Smooth muscle cell (in vitro differentiated cells): ENCODE measurements at regions not wholly inside any gene's neighbourhood (a gene's known extent, or its start where the extent isn't known, plus 50 kb on each side); places are given as distances from the start of the nearest gene placed in this dataset.
"Not testable (repeated sequence)": the region's sequence is repeated elsewhere in the genome, so short reads cannot be mapped to it uniquely, and the experiment has no call there.

ENCODE experiments used
- DNase-seq: peaks from one replicate; lab custom pipeline; 2025; ENCODE audit not compliant: unreplicated experiment; lab: John Stamatoyannopoulos, UW
- H2AFZ ChIP-seq: fragments of 200-600 bp; sonication (generic); 2 replicates; pipeline ENCODE4 v1.6.0; 2016; ENCODE audit warnings: antibody characterized with exemption, low read depth, mild to moderate bottlenecking
- H3F3A ChIP-seq: fragments of 200-600 bp; sonication (generic); 2 replicates; pipeline ENCODE4 v1.6.0; 2017; ENCODE audit warnings: antibody characterized with exemption, low read depth
- H3K27ac ChIP-seq: fragments of 200-600 bp; sonication (generic); 2 replicates; pipeline ENCODE4 v1.5.1; 2016; ENCODE audit warnings: low read depth, mild to moderate bottlenecking
- H3K27me3 ChIP-seq: fragments of 200-600 bp; sonication (generic); 2 replicates; pipeline ENCODE4 v1.6.1; 2016; ENCODE audit warnings: low read depth, mild to moderate bottlenecking
- H3K36me3 ChIP-seq: fragments of 200-600 bp; sonication (generic); 2 replicates; pipeline ENCODE4 v1.5.1; 2016; ENCODE audit warnings: low read depth
- H3K4me1 ChIP-seq: fragments of 200-600 bp; sonication (generic); 2 replicates; pipeline ENCODE4 v1.5.1; 2016; ENCODE audit warnings: low read depth
- H3K4me2 ChIP-seq: fragments of 200-600 bp; sonication (generic); 2 replicates; pipeline ENCODE4 v1.6.0; 2016; ENCODE audit warnings: mild to moderate bottlenecking
- H3K4me3 ChIP-seq: fragments of 200-600 bp; sonication (generic); 2 replicates; pipeline ENCODE4 v1.5.1; 2016; ENCODE audit warnings: mild to moderate bottlenecking
- H3K79me2 ChIP-seq: fragments of 200-600 bp; sonication (generic); 2 replicates; pipeline ENCODE4 v1.6.0; 2016; ENCODE audit warnings: low read depth, mild to moderate bottlenecking
- H3K9ac ChIP-seq: fragments of 200-600 bp; sonication (generic); 2 replicates; pipeline ENCODE4 v1.6.0; 2016; ENCODE audit warnings: low read depth
- H3K9me3 ChIP-seq: fragments of 200-600 bp; sonication (generic); replicated peaks from 2 replicates; pipeline ENCODE4 v1.5.1; 2016; ENCODE audit warnings: low read depth
- H4K20me1 ChIP-seq: fragments of 200-600 bp; sonication (generic); 2 replicates; pipeline ENCODE4 v1.6.0; 2016; ENCODE audit warnings: low read depth
- CTCF ChIP-seq: fragments of 200-600 bp; sonication (generic); IDR thresholded peaks from 2 replicates; pipeline ENCODE4 v1.5.1; 2017; ENCODE audit warnings: borderline replicate concordance, mild to moderate bottlenecking, antibody characterized with exemption; ENCODE audit not compliant: insufficient read depth, poor library complexity, severe bottlenecking
- WGBS: methylation state at CpG from one replicate; pipeline ENCODE4 v1.1.7; 2016; ENCODE audit warnings: low lambda C conversion rate; 5-methylcytosine and 5-hydroxymethylcytosine counted together

DNA sequence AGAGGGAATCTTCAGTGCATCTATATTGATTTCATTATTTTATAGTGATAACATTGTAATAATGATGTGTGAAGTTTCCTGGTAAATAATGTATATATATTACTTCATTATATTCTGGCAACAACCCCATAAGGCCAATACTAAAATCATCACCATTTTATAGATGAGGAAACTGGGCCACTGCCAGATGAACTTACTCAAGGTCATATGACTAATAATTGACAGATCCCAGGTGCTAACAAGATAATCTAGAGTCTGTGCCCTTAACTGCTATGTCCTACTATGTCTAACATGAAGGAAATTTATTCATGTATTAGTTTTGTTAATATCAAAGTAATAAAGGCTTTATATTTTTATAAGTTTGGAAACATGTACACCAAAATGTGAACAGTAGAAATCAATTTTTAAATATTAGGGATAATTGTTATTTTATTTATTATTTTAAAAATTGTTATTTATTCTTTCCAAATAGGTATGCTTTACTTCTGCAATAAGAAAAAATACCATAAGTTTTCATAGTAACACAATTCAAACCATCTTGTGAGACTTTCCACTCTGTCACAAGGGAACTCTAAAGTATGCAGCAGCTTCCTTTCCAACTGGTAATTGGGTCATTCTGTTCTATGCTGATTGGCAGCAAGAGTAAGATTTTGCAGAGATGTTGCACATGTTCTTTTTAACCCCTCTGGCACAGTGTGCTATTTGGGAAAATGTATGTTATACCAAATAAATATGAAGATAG, 90.8 kb upstream of the CMC1 start:
- H3K36me3 ChIP-seq = no peaks in the 10 kb centered on the region
- no peaks in the 10 kb centered on the region for H3F3A ChIP-seq
- no peaks in the 10 kb centered on the region for H3K27me3 ChIP-seq
- no peaks in the 10 kb centered on the region for H3K79me2 ChIP-seq
- H3K27ac ChIP-seq = no peak overlapping the region
- H3K9ac ChIP-seq = no peak overlapping the region
- H2AFZ ChIP-seq = no peak overlapping the region
- no peaks in the 10 kb centered on the region for H4K20me1 ChIP-seq
- DNase-seq = no peak
- no peak overlapping the region for H3K4me2 ChIP-seq
- H3K9me3 ChIP-seq = no peaks in the 10 kb centered on the region
- TF ChIP-seq CTCF = no peak
- no peak overlapping the region for H3K4me3 ChIP-seq
- H3K4me1 ChIP-seq = no peaks in the 10 kb centered on the region

DNA sequence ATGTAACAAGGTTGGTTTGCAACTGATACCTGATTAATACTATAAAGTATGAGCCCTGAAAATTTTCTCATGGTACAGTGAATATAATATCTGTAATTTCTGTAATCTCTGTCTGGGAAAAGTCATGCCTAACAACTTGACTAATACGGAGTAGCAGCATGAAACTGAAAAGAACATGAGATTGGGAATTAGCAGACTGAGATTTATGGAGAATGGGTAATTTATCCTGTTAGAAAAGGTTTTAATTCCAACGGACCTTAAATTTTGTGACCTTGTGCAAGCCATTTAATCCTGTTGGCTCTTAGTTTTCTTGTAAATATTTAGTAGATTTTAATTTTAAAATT, 90.2 kb upstream of the CMC1 start:
- H4K20me1 ChIP-seq = no peaks in the 10 kb centered on the region
- H3K4me3 ChIP-seq = no peak overlapping the region
- no peaks in the 10 kb centered on the region for H3F3A ChIP-seq
- WGBS = 86% methylated on average over 2 of the region's 2 CpGs
- no peak for DNase-seq
- no peaks in the 10 kb centered on the region for H3K79me2 ChIP-seq
- no peaks in the 10 kb centered on the region for H3K4me1 ChIP-seq
- H3K4me2 ChIP-seq = no peak overlapping the region
- H3K27ac ChIP-seq = no peak overlapping the region
- no peak overlapping the region for H3K9ac ChIP-seq
- no peaks in the 10 kb centered on the region for H3K36me3 ChIP-seq
- no peaks in the 10 kb centered on the region for H3K27me3 ChIP-seq
- no peak overlapping the region for H2AFZ ChIP-seq
- TF ChIP-seq CTCF = no peak
- H3K9me3 ChIP-seq = no peaks in the 10 kb centered on the region

- H3K4me1 ChIP-seq = no peaks in the 10 kb centered on the region
- no peak for DNase-seq
- no peak for TF ChIP-seq CTCF
- H3K27me3 ChIP-seq = no peaks in the 10 kb centered on the region
- no peak overlapping the region for H3K9ac ChIP-seq
- no peaks in the 10 kb centered on the region for H3K9me3 ChIP-seq
- H4K20me1 ChIP-seq = no peaks in the 10 kb centered on the region
- H3F3A ChIP-seq = no peaks in the 10 kb centered on the region
- no peaks in the 10 kb centered on the region for H3K36me3 ChIP-seq
- peak overlapping the region; percentile 54 for H2AFZ ChIP-seq
- H3K79me2 ChIP-seq = no peaks in the 10 kb centered on the region
- no peak overlapping the region for H3K27ac ChIP-seq
- no peak overlapping the region for H3K4me3 ChIP-seq
- H3K4me2 ChIP-seq = no peak overlapping the region
These were observed 89.7 kb upstream of the CMC1 start for GRCh38 chr3:28151608-28152228.

DNA sequence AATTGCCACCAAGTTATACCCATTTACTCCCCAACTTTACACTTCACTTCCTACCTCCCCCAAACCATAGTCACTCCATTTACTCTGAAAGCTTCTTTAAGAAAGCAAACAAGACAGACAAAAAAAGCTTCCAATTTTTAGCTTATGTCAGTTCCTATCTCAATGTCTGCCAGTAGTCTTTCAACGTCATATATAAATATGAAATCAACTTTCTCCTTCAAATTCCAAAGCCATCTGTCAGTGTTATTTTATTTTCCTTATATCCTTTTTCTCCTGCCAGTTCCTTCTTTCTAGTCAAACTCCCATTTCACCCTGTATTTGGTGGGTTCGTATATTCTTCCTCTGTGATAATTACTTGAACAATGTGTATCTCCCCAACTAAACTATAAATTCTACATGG, 85.8 kb upstream of the CMC1 start:
- Histone ChIP-seq H3F3A (no peaks in the 10 kb centered on the region), H3K9me3 (no peaks in the 10 kb centered on the region)

GRCh38 chr3:28156599-28156998, 84.8 kb upstream of the CMC1 start:
- DNase-seq, H3K9ac ChIP-seq, H3K27me3 ChIP-seq: not testable (repeated sequence)

More for the DNA sequence above, 85.8 kb upstream of the CMC1 start:
- no peaks in the 10 kb centered on the region for H3K27me3 ChIP-seq
- no peak overlapping the region for H3K9ac ChIP-seq
- TF ChIP-seq CTCF = no peak
- DNase-seq = no peak
- WGBS = 68% methylated on average over 2 of the region's 2 CpGs
- no peak overlapping the region for H3K27ac ChIP-seq
- H3K4me3 ChIP-seq = no peak overlapping the region
- no peaks in the 10 kb centered on the region for H3K36me3 ChIP-seq
- no peak overlapping the region for H2AFZ ChIP-seq
- no peak overlapping the region for H3K4me2 ChIP-seq
- no peaks in the 10 kb centered on the region for H4K20me1 ChIP-seq
- H3K79me2 ChIP-seq = no peaks in the 10 kb centered on the region
- H3K4me1 ChIP-seq = no peaks in the 10 kb centered on the region

More at GRCh38 chr3:28156599-28156998, 84.8 kb upstream of the CMC1 start:
- not testable (repeated sequence) for H3K4me1 ChIP-seq, H4K20me1 ChIP-seq, H3K79me2 ChIP-seq, H3F3A ChIP-seq, H2AFZ ChIP-seq, H3K4me2 ChIP-seq, H3K36me3 ChIP-seq, H3K9me3 ChIP-seq, H3K27ac ChIP-seq, H3K4me3 ChIP-seq
- WGBS = 91% methylated on average over 15 of the region's 16 CpGs
